ENCODE measurements at regions not wholly inside any gene's neighbourhood (a gene's known extent, or its start where the extent isn't known, plus 50 kb on each side); places are given as distances from the start of the nearest gene placed in this dataset.

GRCh38 chr11:21635394-21636145, 557.3 kb upstream of the ANO5 start:
- TF ChIP-seq CTCF (IDR thresholded peaks at IDR 0.05) (no peak), POLR2A (IDR thresholded peaks at IDR 0.05) (no peak)

All from stomach (tissue), 4 donors.